Mesenchymal stem cell (in vitro differentiated cells and primary cell): ENCODE measurements at regions not wholly inside any gene's neighbourhood (a gene's known extent, or its start where the extent isn't known, plus 50 kb on each side); places are given as distances from the start of the nearest gene placed in this dataset.

ENCODE experiments used
- DNase-seq: peaks from one replicate; pipeline ENCODE4 v3.0.0-alpha.2; 2013
- H2AFZ ChIP-seq: one replicate; pipeline ENCODE4 v1.6.1; 2013; ENCODE audit warnings: low read depth, mild to moderate bottlenecking, control low read depth, inconsistent platforms, low read length, moderate library complexity
- H2AK5ac ChIP-seq: 2 replicates; pipeline ENCODE4 v1.6.1; 2013; ENCODE audit warnings: low read length, moderate library complexity, mild to moderate bottlenecking, inconsistent platforms; ENCODE audit not compliant: severe bottlenecking
- H2BK120ac ChIP-seq: one replicate; pipeline ENCODE4 v1.6.1; 2013; ENCODE audit warnings: low read depth, mild to moderate bottlenecking, inconsistent platforms, low read length, moderate library complexity
- H2BK12ac ChIP-seq, 2 experiments: one replicate each; pipeline ENCODE4 v1.6.1; 2013; ENCODE audit warnings: inconsistent platforms in 2 of 2, low read length in 2 of 2, mild to moderate bottlenecking in 2 of 2, moderate library complexity in 2 of 2, control low read depth in 1 of 2
- H2BK15ac ChIP-seq: one replicate; pipeline ENCODE4 v1.6.1; 2013; ENCODE audit warnings: mild to moderate bottlenecking, low read depth, inconsistent platforms; ENCODE audit not compliant: poor library complexity, severe bottlenecking
- H2BK5ac ChIP-seq: 2 replicates; pipeline ENCODE4 v1.6.1; 2013; ENCODE audit warnings: low read depth, mild to moderate bottlenecking, low read length, control low read depth, inconsistent platforms; ENCODE audit not compliant: poor library complexity, severe bottlenecking
- H3K14ac ChIP-seq, 2 experiments: one replicate each; pipeline ENCODE4 v1.6.1; 2013; ENCODE audit warnings: inconsistent platforms in 2 of 2, low read length in 2 of 2, control low read depth in 1 of 2, mild to moderate bottlenecking in 1 of 2, moderate library complexity in 1 of 2
- H3K18ac ChIP-seq, 2 experiments: one replicate each; pipeline ENCODE4 v1.6.1; 2013; ENCODE audit warnings: inconsistent platforms in 2 of 2, low read length in 2 of 2, control low read depth in 1 of 2, low read depth in 1 of 2, mild to moderate bottlenecking in 1 of 2
- H3K23ac ChIP-seq, 2 experiments: one replicate each; pipeline ENCODE4 v1.6.1; 2013; ENCODE audit warnings: inconsistent platforms in 2 of 2, low read length in 2 of 2, mild to moderate bottlenecking in 2 of 2, moderate library complexity in 2 of 2, control low read depth in 1 of 2
- H3K27ac ChIP-seq: 2 replicates; pipeline ENCODE4 v1.5.1; 2013; ENCODE audit warnings: mild to moderate bottlenecking, moderate library complexity, low read length, control low read depth, inconsistent platforms; ENCODE audit not compliant: poor library complexity, severe bottlenecking
- H3K27me3 ChIP-seq, 2 experiments: 2 replicates each; pipeline versions ENCODE4 v1.6.1 to v1.7.0; 2013; ENCODE audit warnings: low read length in 2 of 2, mild to moderate bottlenecking in 2 of 2, moderate library complexity in 2 of 2, control low read depth in 1 of 2, inconsistent platforms in 1 of 2; ENCODE audit not compliant: control insufficient read depth in 1 of 2, insufficient read depth in 1 of 2
- H3K36me3 ChIP-seq, 2 experiments: 2 replicates each; pipeline versions ENCODE4 v1.6.1 to v1.7.0; 2013; ENCODE audit warnings: low read length in 2 of 2, control low read depth in 1 of 2, inconsistent platforms in 1 of 2, low read depth in 1 of 2, mild to moderate bottlenecking in 1 of 2; ENCODE audit not compliant: insufficient read depth in 2 of 2, control insufficient read depth in 1 of 2
- H3K4ac ChIP-seq, 2 experiments: one replicate each; pipeline ENCODE4 v1.6.1; 2013; ENCODE audit warnings: inconsistent platforms in 2 of 2, low read length in 2 of 2, mild to moderate bottlenecking in 2 of 2, moderate library complexity in 2 of 2, control low read depth in 1 of 2, low read depth in 1 of 2
- H3K4me1 ChIP-seq: 2 replicates; pipeline ENCODE4 v1.6.1; 2013; ENCODE audit warnings: low read depth, low read length, control low read depth; ENCODE audit not compliant: control insufficient read depth, insufficient read depth
- H3K4me2 ChIP-seq: 2 replicates; pipeline ENCODE4 v1.6.1; 2013; ENCODE audit warnings: low read length, mild to moderate bottlenecking, inconsistent platforms; ENCODE audit not compliant: poor library complexity, severe bottlenecking
- H3K4me3 ChIP-seq, 2 experiments: 2 replicates each; pipeline versions ENCODE4 v1.5.1 to v1.7.0; 2013; ENCODE audit warnings: low read length in 2 of 2, mild to moderate bottlenecking in 2 of 2, control low read depth in 1 of 2, low read depth in 1 of 2; ENCODE audit not compliant: insufficient read depth in 1 of 2
- H3K79me1 ChIP-seq: replicated peaks from 2 replicates; pipeline ENCODE4 v1.6.1; 2013; ENCODE audit warnings: mild to moderate bottlenecking, control low read depth, low read length, inconsistent platforms; ENCODE audit not compliant: poor library complexity, severe bottlenecking
- H3K9ac ChIP-seq: 2 replicates; pipeline ENCODE4 v1.7.0; 2013; ENCODE audit warnings: mild to moderate bottlenecking, low read length, moderate library complexity
- H3K9me3 ChIP-seq: 2 replicates; pipeline ENCODE4 v1.7.0; 2013; ENCODE audit warnings: mild to moderate bottlenecking, low read length; ENCODE audit not compliant: control insufficient read depth
- H4K8ac ChIP-seq: one replicate; pipeline ENCODE4 v1.6.1; 2013; ENCODE audit warnings: inconsistent platforms, mild to moderate bottlenecking, low read length, moderate library complexity
- H4K91ac ChIP-seq: one replicate; pipeline ENCODE4 v1.6.1; 2013; ENCODE audit warnings: mild to moderate bottlenecking, low read length, inconsistent platforms
- WGBS: methylation state at CpG from one replicate; pipeline ENCODE4 v1.1.7; 2013; ENCODE audit warnings: mixed read lengths; 5-methylcytosine and 5-hydroxymethylcytosine counted together

DNA sequence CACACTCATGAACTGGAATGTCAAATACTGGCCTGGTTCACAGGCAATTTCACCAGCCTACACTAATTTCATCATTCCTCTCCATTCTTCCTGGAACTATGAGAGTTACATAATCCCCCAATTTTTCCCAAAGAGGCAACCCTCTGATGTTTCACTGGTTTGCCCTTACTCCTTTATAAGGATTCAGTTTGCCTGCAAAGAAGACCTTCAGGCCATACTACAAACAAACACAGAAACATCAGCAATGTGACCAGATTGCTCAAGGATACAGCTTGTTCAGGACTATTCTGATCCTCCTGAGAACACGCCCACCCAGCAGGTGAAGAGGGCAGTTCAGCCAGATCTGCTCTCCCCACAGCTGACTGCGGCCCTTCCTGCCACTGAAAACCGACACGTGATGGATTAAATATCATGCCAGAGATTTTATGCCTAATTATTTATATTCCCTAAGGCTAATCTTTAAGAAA is 215.5 kb downstream of the ETAA1 start:
- Histone ChIP-seq H2AFZ (no peak overlapping the region), H3K4me2 (no peak overlapping the region), H3K4ac (no peak overlapping the region), H3K27ac (no peak overlapping the region), H3K79me1 (no peaks in the 10 kb centered on the region), H2BK15ac (no peak overlapping the region), H4K91ac (no peak overlapping the region), H2BK5ac (no peak overlapping the region), H3K27me3 (no peaks in the 10 kb centered on the region), H3K23ac (no peak overlapping the region), H4K8ac (no peak overlapping the region), H3K9me3 (no peaks in the 10 kb centered on the region), H3K18ac (peak overlapping the region in 1 of 2 experiments; percentile 66), H3K9ac (no peak overlapping the region), H3K36me3 (no peaks in the 10 kb centered on the region), H3K4me3 (no peak overlapping the region), H3K14ac (no peak overlapping the region), H2BK12ac (peak overlapping the region in 1 of 2 experiments; percentile 45), H2AK5ac (no peak overlapping the region), H2BK120ac (no peak overlapping the region), H3K4me1 (peaks cover 2% of the 10 kb centered on the region)
- WGBS, result 89% methylated on average over 1 of the region's 4 CpGs
- peak; percentile 33 for DNase-seq

DNA sequence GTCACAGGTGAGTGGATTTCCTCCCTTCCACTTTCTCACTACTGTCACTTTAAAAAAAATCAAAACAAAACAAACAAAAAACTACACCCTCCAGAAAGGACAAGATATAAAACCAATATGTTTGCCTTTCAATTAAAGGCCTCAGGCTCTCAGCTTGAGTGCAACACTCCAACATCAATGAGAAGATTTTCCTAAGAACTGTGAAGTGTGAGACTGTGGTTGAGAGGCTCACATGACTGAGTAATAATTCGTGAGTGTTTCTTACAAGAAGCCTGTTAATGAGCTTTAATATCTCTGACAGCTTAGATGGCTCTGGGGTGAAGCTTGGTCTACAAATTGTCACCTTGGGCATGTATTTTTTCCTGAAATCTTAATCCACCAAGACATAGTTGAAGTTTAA is 216.1 kb downstream of the ETAA1 start:
- 33% methylated on average over 1 of the region's 1 CpG for WGBS
- Histone ChIP-seq H2AFZ (no peak overlapping the region), H4K8ac (no peak overlapping the region), H3K79me1 (no peaks in the 10 kb centered on the region), H3K4me1 (peaks cover 2% of the 10 kb centered on the region), H3K4ac (no peak overlapping the region), H4K91ac (no peak overlapping the region), H3K9ac (no peak overlapping the region), H3K27ac (no peak overlapping the region), H3K36me3 (no peaks in the 10 kb centered on the region), H3K4me3 (no peak overlapping the region), H3K14ac (no peak overlapping the region), H2BK12ac (peak overlapping the region in 1 of 2 experiments; percentile 31), H2BK5ac (no peak overlapping the region), H3K27me3 (no peaks in the 10 kb centered on the region), H3K23ac (no peak overlapping the region), H3K9me3 (no peaks in the 10 kb centered on the region), H3K4me2 (no peak overlapping the region), H2AK5ac (no peak overlapping the region), H2BK15ac (no peak overlapping the region), H3K18ac (peak overlapping the region in 1 of 2 experiments; percentile 16), H2BK120ac (no peak overlapping the region)
- no peak for DNase-seq

DNA sequence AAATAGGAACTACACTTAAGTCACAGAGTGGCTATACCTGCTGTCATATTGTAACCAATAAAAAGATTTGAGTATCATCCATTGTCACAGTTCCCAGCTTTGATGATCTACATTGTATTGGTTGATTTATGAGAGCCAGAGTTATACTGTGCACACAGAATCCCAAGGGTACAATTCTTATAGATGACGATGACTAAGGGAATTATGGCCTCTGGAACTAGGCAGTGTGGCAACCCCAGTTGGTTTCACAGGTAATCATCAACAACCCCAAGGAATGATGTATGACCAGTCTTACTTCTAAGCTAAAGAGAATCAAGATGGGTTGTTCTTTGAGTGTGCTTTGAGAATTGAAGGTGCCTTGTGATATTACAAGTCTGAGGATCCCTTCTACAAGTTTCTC is 217.3 kb downstream of the ETAA1 start:
- no peaks in the 10 kb centered on the region for H3K36me3 ChIP-seq
- 77% methylated on average over 1 of the region's 1 CpG for WGBS
- H2BK15ac ChIP-seq, result no peak overlapping the region
- H3K4me2 ChIP-seq, result no peak overlapping the region
- no peak overlapping the region for H2BK120ac ChIP-seq
- H4K8ac ChIP-seq, result no peak overlapping the region
- H2AK5ac ChIP-seq, result no peak overlapping the region
- H4K91ac ChIP-seq, result no peak overlapping the region
- no peak overlapping the region for H3K4ac ChIP-seq
- peaks cover 2% of the 10 kb centered on the region for H3K4me1 ChIP-seq
- no peak overlapping the region for H3K23ac ChIP-seq
- H3K27me3 ChIP-seq, result no peaks in the 10 kb centered on the region
- DNase-seq, result no peak
- no peak overlapping the region for H3K14ac ChIP-seq
- H2BK5ac ChIP-seq, result no peak overlapping the region
- H2AFZ ChIP-seq, result no peak overlapping the region
- H3K9me3 ChIP-seq, result no peaks in the 10 kb centered on the region
- H3K9ac ChIP-seq, result no peak overlapping the region
- no peak overlapping the region for H3K4me3 ChIP-seq
- H3K27ac ChIP-seq, result no peak overlapping the region
- H3K18ac ChIP-seq, result no peak overlapping the region
- H3K79me1 ChIP-seq, result no peaks in the 10 kb centered on the region
- no peak overlapping the region for H2BK12ac ChIP-seq

DNA sequence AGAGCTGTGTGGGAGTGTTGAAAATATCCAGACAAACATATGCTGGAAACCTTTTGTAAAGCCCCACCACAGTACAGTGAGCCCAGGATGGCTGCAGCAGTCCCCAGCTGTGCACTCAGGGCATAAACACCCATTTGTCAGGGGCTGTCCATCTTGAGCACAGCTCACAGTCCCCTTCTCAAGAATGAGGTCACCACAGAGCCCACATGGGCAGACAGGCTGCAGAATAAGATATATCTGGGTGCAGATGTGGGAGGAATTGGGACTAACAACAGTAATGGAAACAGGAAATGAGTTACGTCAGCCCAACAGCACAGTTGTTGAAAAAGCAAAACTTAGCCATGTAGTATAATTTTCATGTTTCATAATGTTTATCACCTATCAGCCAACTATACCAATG is 219.6 kb downstream of the ETAA1 start:
- Histone ChIP-seq H2BK12ac (no peak overlapping the region), H2BK5ac (no peak overlapping the region), H3K27me3 (no peaks in the 10 kb centered on the region), H3K9ac (no peak overlapping the region), H3K4me3 (no peak overlapping the region), H3K18ac (no peak overlapping the region), H3K36me3 (no peaks in the 10 kb centered on the region), H3K4me2 (no peak overlapping the region), H2AFZ (no peak overlapping the region), H4K8ac (no peak overlapping the region), H3K79me1 (no peaks in the 10 kb centered on the region), H3K23ac (no peak overlapping the region), H2BK120ac (no peak overlapping the region), H4K91ac (no peak overlapping the region), H3K14ac (no peak overlapping the region), H3K9me3 (no peaks in the 10 kb centered on the region), H3K4me1 (peaks cover 2% of the 10 kb centered on the region), H3K4ac (no peak overlapping the region), H2AK5ac (no peak overlapping the region), H2BK15ac (no peak overlapping the region), H3K27ac (no peak overlapping the region)
- DNase-seq, result peak; percentile 93
- no CpG with 5 or more reads among the region's 1 CpG for WGBS
